ENCODE measurements at regions not wholly inside any gene's neighbourhood (a gene's known extent, or its start where the extent isn't known, plus 50 kb on each side); places are given as distances from the start of the nearest gene placed in this dataset.
"Not testable (repeated sequence)": the region's sequence is repeated elsewhere in the genome, so short reads cannot be mapped to it uniquely, and the experiment has no call there.

DNA sequence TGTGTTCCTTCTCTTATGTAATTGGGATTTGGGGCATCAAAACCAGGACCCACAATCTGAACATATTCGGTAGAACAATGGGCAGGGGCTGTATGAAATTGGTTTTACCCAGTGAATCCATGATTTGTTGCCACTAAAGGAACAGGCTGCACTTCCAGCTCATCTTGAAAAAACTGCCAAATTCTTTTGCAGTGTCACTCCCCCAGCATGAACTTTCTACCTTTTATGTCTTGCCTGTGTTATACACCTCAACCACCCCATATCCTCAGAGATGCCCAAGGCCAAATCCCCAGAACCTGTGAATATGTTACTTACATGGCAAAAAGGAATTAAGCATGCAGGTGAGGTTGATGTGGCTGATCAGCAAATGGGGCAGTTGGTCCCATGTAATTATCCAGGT lies 280.2 kb upstream of the ECI2 start:
- DNase-seq (no peak), ATAC-seq (replicated peaks) (no peak)
- H3K4me3 Mint-ChIP-seq, result no peak overlapping the region
- peaks cover 6 to 9% of the 10 kb centered on the region in 2 donors for H3K4me1 Mint-ChIP-seq
- peaks cover 5 to 6% of the 10 kb centered on the region in 2 donors for H3K36me3 Mint-ChIP-seq
- H3K27ac Mint-ChIP-seq, result no peak overlapping the region
- peaks cover 5 to 6% of the 10 kb centered on the region in 2 donors for H3K9me3 Mint-ChIP-seq
- no peaks in the 10 kb centered on the region for H3K27me3 Mint-ChIP-seq

DNA sequence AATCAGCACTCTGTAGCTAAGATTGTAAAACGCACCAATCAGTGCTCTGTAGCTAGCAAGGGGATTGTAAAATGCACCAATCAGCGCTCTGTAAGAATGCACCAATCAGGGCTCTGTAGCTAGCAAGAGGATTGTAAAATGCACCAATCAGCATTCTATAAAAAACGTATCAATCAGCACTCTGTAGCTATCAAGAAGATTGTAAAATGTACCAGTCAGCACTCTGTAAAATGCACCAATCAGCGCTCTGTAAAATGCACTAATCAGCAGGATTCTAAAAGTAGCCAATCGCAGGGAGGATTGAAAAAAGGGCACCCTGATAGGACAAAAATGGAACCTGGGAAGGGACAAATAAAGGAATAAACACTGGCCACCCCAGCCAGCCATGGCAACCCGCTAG lies 278.7 kb upstream of the ECI2 start:
- not testable (repeated sequence) for H3K27ac Mint-ChIP-seq, DNase-seq, H3K9me3 Mint-ChIP-seq

DNA sequence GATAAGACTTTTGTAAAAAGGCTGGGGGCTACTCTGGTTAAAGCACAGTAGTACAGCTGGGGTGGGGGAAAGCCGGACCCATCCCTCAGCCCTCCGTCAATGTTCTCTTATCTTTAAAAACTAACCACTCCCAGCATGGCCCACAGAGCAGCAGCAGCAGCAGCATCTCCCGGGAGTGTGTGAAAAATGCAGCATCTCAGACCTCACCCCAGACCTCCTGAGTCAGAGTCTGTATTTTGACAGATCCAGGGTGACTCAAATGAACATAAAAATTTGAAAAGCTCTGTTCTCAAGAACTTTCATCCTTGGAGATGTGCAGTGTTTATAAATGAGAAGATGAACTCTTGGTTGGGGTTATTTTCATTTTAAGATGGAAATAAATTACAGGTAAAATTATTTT lies 277.7 kb upstream of the ECI2 start:
- peaks cover 6 to 12% of the 10 kb centered on the region in 2 donors for H3K9me3 Mint-ChIP-seq
- H3K27ac Mint-ChIP-seq, result no peak overlapping the region

More for the DNA sequence above, 278.7 kb upstream of the ECI2 start:
- not testable (repeated sequence) for H3K27me3 Mint-ChIP-seq; ATAC-seq (replicated peaks); H3K4me3 Mint-ChIP-seq; H3K36me3 Mint-ChIP-seq
- H3K4me1 Mint-ChIP-seq, result peaks cover 15 to 16% of the 10 kb centered on the region in 2 donors

DNA sequence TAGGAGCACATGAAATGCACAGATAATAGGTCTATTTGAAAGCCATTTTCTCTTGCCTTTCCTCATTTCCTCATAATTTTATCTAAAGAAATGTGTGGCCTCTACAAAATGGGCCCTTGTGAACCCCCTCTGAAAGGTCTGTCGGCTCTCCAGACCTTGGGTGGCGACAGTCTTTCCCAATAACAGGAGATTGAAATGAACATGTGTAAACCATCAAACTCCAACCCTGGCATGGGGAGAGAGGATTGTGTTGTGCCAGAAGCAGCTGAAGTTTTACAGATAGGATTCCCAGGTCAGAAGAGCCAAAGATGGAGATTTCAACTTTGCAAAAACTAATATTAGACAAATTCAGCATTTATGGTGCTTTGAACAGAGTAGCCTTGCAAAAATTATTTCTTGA lies 277.1 kb upstream of the ECI2 start:
- no peak for ATAC-seq (replicated peaks)
- no peak overlapping the region for H3K27ac Mint-ChIP-seq
- H3K4me3 Mint-ChIP-seq, result no peak overlapping the region
- H3K36me3 Mint-ChIP-seq, result peaks cover 4 to 11% of the 10 kb centered on the region in 2 donors
- H3K27me3 Mint-ChIP-seq, result no peaks in the 10 kb centered on the region
- peaks cover 6 to 12% of the 10 kb centered on the region in 2 donors for H3K9me3 Mint-ChIP-seq
- peaks cover 25 to 32% of the 10 kb centered on the region in 2 donors for H3K4me1 Mint-ChIP-seq
- DNase-seq, result no peak

More for the DNA sequence above, 277.7 kb upstream of the ECI2 start:
- ATAC-seq (replicated peaks), result no peak
- Mint-ChIP-seq H3K36me3 (peaks cover 4 to 9% of the 10 kb centered on the region in 2 donors), H3K4me3 (no peak overlapping the region), H3K27me3 (no peaks in the 10 kb centered on the region), H3K4me1 (peaks cover 23 to 26% of the 10 kb centered on the region in 2 donors)
- no peak for DNase-seq

DNA sequence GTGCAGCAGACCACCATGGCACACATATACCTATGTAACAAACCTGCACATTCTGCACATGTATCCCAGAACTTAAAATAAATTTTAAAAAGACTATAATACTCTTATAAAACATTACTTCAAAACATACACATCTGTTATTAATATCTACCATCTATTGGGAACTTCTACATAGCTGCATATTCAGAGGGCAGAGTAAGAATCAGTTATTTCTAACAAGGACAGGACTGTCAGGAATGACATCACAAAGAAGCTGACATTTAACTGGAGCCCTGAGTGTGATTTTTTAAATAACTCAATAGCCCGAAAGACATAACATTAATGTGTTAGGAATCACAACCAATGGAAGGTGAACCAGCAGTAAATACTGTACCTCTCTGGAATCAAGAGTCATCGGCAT lies 276.7 kb upstream of the ECI2 start:
- Mint-ChIP-seq H3K27ac (no peak overlapping the region), H3K27me3 (no peaks in the 10 kb centered on the region), H3K4me3 (no peak overlapping the region), H3K36me3 (peaks cover 6 to 10% of the 10 kb centered on the region in 2 donors), H3K4me1 (peaks cover 28 to 36% of the 10 kb centered on the region in 2 donors), H3K9me3 (peaks cover 6 to 12% of the 10 kb centered on the region in 2 donors)
- no peak for DNase-seq
- ATAC-seq (replicated peaks), result no peak

DNA sequence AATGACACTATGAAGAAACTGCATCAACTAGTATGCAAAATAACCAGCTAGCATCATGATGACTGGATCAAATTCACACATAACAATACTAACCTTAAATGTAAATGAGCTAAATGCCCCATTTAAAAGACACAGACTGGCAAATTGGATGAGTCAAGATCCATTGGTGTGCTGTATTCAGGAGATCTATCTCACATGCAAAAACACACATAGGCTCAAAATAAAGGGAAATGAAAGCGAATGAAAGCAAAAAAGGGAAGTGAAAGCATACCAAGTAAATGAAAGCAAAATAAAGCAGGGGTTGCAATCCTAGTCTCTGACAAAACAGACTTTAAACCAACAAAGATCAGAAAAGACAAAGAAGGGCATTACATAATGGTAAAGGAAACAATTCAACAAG lies 272.3 kb upstream of the ECI2 start:
- Mint-ChIP-seq H3K4me1 (peaks cover 37 to 48% of the 10 kb centered on the region in 2 donors), H3K9me3 (peaks cover 18 to 20% of the 10 kb centered on the region in 2 donors), H3K36me3 (peaks cover 15 to 19% of the 10 kb centered on the region in 2 donors)
- peak; percentile 96 to 99 for ATAC-seq (replicated peaks)
- H3K27me3 Mint-ChIP-seq, DNase-seq, H3K4me3 Mint-ChIP-seq, H3K27ac Mint-ChIP-seq: not testable (repeated sequence)

DNA sequence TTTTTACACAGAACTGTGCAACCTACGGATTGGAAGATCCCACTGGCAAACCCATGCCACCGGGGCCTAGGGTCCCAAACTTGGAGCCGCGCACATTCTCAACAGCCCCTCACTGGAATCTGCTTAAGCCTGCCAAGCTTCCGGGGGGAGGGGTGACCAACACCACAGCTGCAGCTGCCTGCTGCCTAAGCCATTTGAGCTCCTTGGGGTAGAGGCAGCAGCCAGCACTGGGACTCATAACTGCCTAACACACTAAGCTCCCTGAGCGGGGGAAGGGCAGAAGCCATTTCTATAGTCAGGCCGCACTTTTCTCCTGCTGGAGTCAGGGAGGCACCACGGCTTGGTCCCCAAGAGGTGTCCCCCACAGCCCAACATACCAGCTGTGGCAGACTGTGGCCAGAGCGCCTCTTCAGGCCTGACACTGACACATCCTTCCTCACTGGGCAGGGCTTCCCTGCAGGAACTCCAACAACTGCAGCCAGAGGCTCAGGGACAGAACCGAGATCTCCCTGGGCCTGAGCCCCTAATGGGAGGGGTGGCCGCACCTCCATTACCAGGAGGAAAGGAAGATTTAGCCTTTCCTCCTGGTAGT lies 270.3 kb upstream of the ECI2 start:
- Mint-ChIP-seq H3K9me3 (peaks cover 18 to 20% of the 10 kb centered on the region in 2 donors), H3K36me3 (peaks cover 15 to 19% of the 10 kb centered on the region in 2 donors), H3K27me3 (peaks cover 15 to 16% of the 10 kb centered on the region in 2 donors), H3K4me1 (peaks cover 42 to 48% of the 10 kb centered on the region in 2 donors), H3K4me3 (no peak overlapping the region), H3K27ac (no peak overlapping the region)
- DNase-seq (no peak), ATAC-seq (replicated peaks) (no peak)

DNA sequence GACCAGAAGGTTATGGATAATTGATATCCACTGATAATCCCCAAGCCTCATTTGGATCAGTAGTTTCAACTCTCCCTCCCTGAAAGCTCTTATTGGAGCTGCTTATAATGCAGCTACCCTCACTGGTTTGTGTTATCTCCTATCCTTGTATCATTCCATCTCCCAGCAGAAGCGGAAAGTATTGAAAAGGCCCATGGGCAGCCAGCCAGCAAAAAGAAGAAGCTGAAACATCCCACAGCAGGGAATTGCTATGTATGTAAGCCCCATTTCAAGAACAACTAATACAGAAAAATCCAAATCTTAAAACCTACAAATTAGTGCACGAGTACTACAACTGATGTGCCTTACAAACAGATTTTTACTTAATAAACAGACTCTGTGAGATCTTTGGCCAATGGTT lies 269.0 kb upstream of the ECI2 start:
- Mint-ChIP-seq H3K9me3 (peaks cover 17 to 18% of the 10 kb centered on the region in 2 donors), H3K4me3 (no peak overlapping the region), H3K27me3 (peaks cover 23 to 26% of the 10 kb centered on the region in 2 donors), H3K27ac (no peak overlapping the region), H3K4me1 (peaks cover 30 to 35% of the 10 kb centered on the region in 2 donors), H3K36me3 (peaks cover 15 to 19% of the 10 kb centered on the region in 2 donors)
- DNase-seq (no peak), ATAC-seq (replicated peaks) (no peak)

DNA sequence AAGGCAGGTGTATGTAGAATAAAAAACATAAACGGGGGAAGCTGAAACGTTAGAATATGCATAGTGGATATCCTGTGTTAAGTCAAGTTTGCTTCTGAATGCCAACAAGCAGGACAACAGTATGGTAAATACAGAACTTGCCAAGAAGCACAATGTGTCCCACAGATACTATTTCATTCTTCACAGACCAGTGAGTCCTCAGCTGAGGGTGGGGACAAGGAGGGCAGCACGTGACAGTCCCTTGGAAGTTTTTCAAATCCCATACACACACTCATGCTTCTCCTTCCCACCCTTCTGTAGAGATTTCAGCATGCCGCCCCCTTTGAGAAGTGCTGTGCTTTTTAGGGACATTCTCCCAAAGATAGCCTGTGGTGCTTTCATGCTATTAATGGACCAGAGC lies 268.5 kb upstream of the ECI2 start:
- Mint-ChIP-seq H3K4me3 (no peak overlapping the region), H3K27me3 (peaks cover 23 to 28% of the 10 kb centered on the region in 2 donors), H3K27ac (no peak overlapping the region), H3K9me3 (peaks cover 17 to 18% of the 10 kb centered on the region in 2 donors), H3K36me3 (peaks cover 15 to 19% of the 10 kb centered on the region in 2 donors), H3K4me1 (peaks cover 26 to 30% of the 10 kb centered on the region in 2 donors)
- ATAC-seq (replicated peaks) (no peak), DNase-seq (no peak)

DNA sequence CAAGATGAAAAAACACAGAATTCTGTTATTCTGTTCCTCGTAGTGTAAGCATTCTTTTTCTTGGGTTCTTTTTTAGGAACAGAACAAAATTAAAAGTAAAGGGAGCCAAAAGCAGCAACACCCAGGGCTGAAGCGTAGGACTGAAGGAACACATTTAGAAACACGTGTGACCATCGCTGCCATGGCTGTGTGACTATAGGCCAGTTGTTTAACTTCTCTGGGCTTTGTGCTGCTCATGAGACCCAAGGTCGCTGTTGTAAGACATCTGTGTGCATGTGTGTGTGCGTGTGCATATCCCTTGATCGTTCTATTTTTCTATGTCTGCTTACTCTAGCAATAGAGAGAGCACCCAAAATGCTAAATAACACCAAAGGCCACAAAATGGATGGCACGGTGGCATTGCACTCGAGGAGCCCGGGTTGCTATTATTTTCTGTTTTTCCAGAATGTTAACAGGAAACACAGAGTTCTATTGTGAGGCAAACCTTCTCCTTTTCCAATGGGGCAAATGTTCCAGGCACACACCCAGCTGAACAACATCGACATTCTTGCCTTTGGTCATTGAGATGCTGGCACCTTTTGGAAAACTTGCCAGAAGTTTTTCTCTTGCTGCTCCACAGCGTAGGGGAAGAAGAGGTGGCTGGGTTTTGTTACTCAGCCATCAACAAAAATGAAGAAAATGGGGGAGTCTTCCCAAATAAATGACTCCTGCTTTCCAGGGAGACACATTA lies 267.8 kb upstream of the ECI2 start:
- ATAC-seq (replicated peaks), result no peak
- peaks cover 11 to 12% of the 10 kb centered on the region in 2 donors for H3K9me3 Mint-ChIP-seq
- no peak overlapping the region for H3K4me3 Mint-ChIP-seq
- H3K4me1 Mint-ChIP-seq, result peaks cover 21 to 23% of the 10 kb centered on the region in 2 donors
- peaks cover 23 to 28% of the 10 kb centered on the region in 2 donors for H3K27me3 Mint-ChIP-seq
- DNase-seq, result no peak
- H3K36me3 Mint-ChIP-seq, result peaks cover 11 to 13% of the 10 kb centered on the region in 2 donors
- no peak overlapping the region for H3K27ac Mint-ChIP-seq

DNA sequence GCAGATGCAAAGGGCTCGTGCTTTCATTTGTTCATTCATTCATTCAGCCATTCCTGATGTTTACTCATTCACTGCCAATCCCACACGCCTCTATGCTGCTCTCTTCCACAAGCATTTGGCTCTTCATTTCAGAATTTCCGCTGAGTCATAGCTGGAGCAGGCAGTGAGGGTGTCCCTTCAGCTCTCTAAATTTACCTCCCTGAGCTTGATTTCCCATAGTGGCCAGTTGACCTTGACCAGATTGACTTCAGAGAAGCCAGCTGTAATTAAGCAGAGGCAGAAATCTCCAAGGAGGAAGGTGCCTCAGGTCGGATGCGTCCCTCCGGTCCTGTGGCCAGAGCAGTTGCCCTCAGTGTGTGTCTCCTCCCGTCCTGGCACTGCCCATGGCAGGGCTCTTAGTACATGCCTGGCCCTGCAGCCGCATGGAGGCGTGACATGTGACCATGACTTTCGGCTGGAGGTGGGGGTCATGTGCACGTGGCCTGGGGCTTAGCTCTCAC lies 267.2 kb upstream of the ECI2 start:
- DNase-seq (no peak), ATAC-seq (replicated peaks) (peak in 1 of 2 donors; percentile 51)
- Mint-ChIP-seq H3K4me1 (peaks cover 17 to 18% of the 10 kb centered on the region in 2 donors), H3K4me3 (no peak overlapping the region), H3K27me3 (peaks cover 23 to 28% of the 10 kb centered on the region in 2 donors), H3K9me3 (peaks cover 10 to 11% of the 10 kb centered on the region in 2 donors), H3K36me3 (peaks cover 10 to 11% of the 10 kb centered on the region in 2 donors), H3K27ac (no peak overlapping the region)

DNA sequence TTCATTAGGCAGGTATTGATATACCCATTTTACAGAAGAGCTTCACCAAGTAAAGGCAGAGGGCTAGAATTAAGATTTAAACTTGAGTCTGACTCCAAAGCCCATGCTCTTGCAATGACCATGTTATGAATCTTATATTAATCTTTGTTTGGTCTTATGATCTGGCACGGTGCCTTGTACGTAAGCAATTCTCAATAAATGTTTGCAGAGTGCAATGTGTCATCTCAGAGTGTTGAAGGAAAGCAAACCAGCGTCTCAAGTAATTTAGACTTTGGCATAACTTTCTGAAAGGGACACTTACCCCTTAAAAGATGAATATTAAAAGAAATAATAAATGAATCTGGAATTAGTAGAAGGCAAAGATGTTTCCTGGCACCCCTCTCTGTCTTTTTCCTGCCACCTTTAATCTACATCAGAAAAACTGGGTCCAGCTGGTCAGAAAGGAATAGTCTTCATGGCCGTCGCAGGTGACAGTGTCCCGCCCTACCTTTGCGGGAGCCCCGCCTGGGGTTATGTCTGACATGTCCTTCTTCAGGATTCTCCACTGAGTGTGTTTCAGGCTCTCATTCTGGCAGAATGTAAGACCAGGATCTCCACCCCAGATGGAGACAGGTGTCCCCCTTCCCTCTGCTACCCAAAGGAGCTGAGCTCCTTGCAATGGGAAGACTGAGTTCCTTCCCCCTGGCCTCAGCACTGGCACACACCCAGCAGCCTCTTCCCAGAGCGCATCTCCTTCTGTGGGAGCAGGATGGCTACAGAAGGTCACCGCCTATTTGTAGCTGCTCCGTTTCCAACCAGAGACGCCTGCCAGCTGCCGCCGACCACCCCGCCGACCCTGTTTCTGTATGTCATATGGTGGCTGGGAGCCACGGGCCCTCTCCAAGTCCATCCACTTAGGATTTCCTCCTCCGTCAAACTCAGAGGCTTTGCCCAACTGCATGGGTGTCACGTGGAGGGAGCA lies 266.3 kb upstream of the ECI2 start:
- no peak for ATAC-seq (replicated peaks)
- peaks cover 5 to 6% of the 10 kb centered on the region in 2 donors for H3K36me3 Mint-ChIP-seq
- peaks cover 23 to 28% of the 10 kb centered on the region in 2 donors for H3K27me3 Mint-ChIP-seq
- H3K27ac Mint-ChIP-seq, result peak overlapping the region; percentile 15
- H3K4me1 Mint-ChIP-seq, result peaks cover 8 to 11% of the 10 kb centered on the region in 2 donors
- peaks cover 4 to 8% of the 10 kb centered on the region in 2 donors for H3K9me3 Mint-ChIP-seq
- DNase-seq, result no peak
- H3K4me3 Mint-ChIP-seq, result no peak overlapping the region

DNA sequence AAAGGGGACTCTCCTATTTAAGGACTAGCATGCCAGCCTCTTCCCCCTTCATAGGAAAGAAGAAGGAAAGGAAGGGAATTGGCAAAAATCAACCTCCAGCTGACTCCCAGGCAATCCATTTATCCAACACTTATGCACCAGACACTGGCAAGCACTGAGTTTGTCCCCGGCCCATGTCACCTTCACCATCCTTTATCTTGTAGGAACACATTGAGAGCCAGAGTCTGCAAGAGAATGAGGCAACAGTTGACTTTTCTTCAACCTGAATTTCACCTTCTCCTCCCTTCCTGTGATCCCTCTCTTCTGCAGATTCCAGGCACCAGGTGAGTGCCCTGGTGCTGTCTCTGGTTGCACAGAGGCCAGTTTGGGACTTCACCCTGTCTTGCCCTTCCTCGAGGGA lies 264.3 kb upstream of the ECI2 start:
- DNase-seq (no peak), ATAC-seq (replicated peaks) (no peak)
- H3K36me3 Mint-ChIP-seq, result no peaks in the 10 kb centered on the region
- peaks cover 28 to 43% of the 10 kb centered on the region in 2 donors for H3K27me3 Mint-ChIP-seq
- no peak overlapping the region for H3K4me3 Mint-ChIP-seq
- H3K4me1 Mint-ChIP-seq, result peaks cover 0 to 6% of the 10 kb centered on the region in 2 donors
- H3K9me3 Mint-ChIP-seq, result no peaks in the 10 kb centered on the region
- no peak overlapping the region for H3K27ac Mint-ChIP-seq

DNA sequence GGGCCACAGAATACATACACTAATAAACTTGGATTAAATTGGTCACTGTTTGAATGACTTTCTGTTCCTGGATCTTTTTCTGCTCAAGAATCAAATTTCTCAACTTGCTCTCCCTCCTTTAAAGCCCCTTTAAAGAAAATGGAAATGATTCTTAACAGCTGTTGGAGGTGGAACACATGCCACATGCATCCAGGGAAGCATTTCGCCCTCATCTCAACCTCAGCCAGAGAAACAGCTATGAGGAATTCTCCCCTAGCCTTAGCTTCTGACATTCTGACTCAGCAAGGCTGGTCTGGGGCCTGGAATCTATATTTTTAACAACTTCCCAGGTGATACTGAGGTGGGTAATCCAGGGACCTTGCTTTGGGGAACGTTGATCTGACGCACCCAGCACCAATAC lies 263.4 kb upstream of the ECI2 start:
- no peak overlapping the region for H3K27ac Mint-ChIP-seq
- peaks cover 0 to 6% of the 10 kb centered on the region in 2 donors for H3K4me1 Mint-ChIP-seq
- no peak for DNase-seq
- H3K36me3 Mint-ChIP-seq, result no peaks in the 10 kb centered on the region
- ATAC-seq (replicated peaks), result no peak
- H3K27me3 Mint-ChIP-seq, result peaks cover 31 to 47% of the 10 kb centered on the region in 2 donors
- H3K9me3 Mint-ChIP-seq, result no peaks in the 10 kb centered on the region
- H3K4me3 Mint-ChIP-seq, result no peak overlapping the region

All from stimulated activated naive B cell treated with anti-CD40 and anti-IgM and Interleukin-4, amounts not matched to agents 10 μg/mL and 1 μg/mL and 100 μg/mL, for 72 hours (primary cell).